ENCODE measurements at regions not wholly inside any gene's neighbourhood (a gene's known extent, or its start where the extent isn't known, plus 50 kb on each side); places are given as distances from the start of the nearest gene placed in this dataset.
"Not testable (repeated sequence)": the region's sequence is repeated elsewhere in the genome, so short reads cannot be mapped to it uniquely, and the experiment has no call there.

GRCh38 chr16:29261427-29262248 is 144.9 kb downstream of the NPIPB11 start:
- peak overlapping the region; percentile 95 for H3K9ac ChIP-seq (ENCODE audit: insufficient read depth, low read depth, low read length)
- peak overlapping the region; percentile 100 for H3K27ac ChIP-seq (ENCODE audit: extremely low read length, insufficient read depth, low read length)
- H3K79me2 ChIP-seq (ENCODE audit: insufficient read depth, low read length); H2AFZ ChIP-seq (ENCODE audit: low read length); H3K27me3 ChIP-seq (ENCODE audit: control insufficient read depth in 1 of 2, insufficient read depth in 2 of 2, low read length in 2 of 2); H3K9me3 ChIP-seq (ENCODE audit: low read length); H3K36me3 ChIP-seq (replicated peaks in 1 of 2; ENCODE audit: control insufficient read depth in 1 of 2, insufficient read depth in 2 of 2, low read length in 2 of 2); in situ Hi-C loops (cut with HindIII; ENCODE audit: extremely low pct_ligation_motif_present, low pct_unique_long_range_greater_than_20kb); CTCF ChIA-PET (ENCODE audit: low intra/inter-chr PET ratio, low total read pairs); H4K20me1 ChIP-seq (ENCODE audit: insufficient read depth, low read length); TF ChIP-seq HNF4G (IDR thresholded peaks at IDR 0.05; ENCODE audit: borderline replicate concordance, low read depth, low read length): not testable (repeated sequence)
- intact Hi-C loops (cut with micrococcal nuclease; ENCODE audit: unreplicated experiment) = loop anchor here (10.0 kb wide), 1 partner anchor 53 kb away; no protein-coding TSS in a partner anchor
- BruUV-seq (replicated peaks) = TSS peak; percentile 81
- ATAC-seq (peak; percentile 84), DNase-seq (ENCODE audit: low spot score) (peak; percentile 60), FAIRE-seq (peak; percentile 94)
- peaks cover 87% of the 10 kb centered on the region for H3K4me1 ChIP-seq (ENCODE audit: insufficient read depth, low read length)
- 5% methylated on average over 31 of the region's 37 CpGs for WGBS (ENCODE audit: low lambda C conversion rate)
- H3K4me2 ChIP-seq (ENCODE audit: low read depth, low read length) = peak overlapping the region; percentile 100
- H3K4me3 ChIP-seq (replicated peaks in 1 of 3; ENCODE audit: insufficient read depth in 1 of 3, low read depth in 2 of 3, low read length in 3 of 3) = peak overlapping the region; percentile 69 to 88 (median 78); a peak in 5 of 6 replicates
- POLR2A ChIA-PET = interaction anchor here (1.0 to 1.5 kb wide), 2 partner anchors 15 to 77 kb away, joined by 3 to 5 read pairs; no protein-coding TSS in a partner anchor
- TF ChIP-seq, protein P1, sequence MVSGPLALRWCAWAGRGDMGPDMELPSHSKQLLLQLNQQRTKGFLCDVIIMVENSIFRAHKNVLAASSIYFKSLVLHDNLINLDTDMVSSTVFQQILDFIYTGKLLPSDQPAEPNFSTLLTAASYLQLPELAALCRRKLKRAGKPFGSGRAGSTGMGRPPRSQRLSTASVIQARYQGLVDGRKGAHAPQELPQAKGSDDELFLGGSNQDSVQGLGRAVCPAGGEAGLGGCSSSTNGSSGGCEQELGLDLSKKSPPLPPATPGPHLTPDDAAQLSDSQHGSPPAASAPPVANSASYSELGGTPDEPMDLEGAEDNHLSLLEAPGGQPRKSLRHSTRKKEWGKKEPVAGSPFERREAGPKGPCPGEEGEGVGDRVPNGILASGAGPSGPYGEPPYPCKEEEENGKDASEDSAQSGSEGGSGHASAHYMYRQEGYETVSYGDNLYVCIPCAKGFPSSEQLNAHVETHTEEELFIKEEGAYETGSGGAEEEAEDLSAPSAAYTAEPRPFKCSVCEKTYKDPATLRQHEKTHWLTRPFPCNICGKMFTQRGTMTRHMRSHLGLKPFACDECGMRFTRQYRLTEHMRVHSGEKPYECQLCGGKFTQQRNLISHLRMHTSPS (CRISPR knock-in tag; IDR thresholded peaks at IDR 0.05; ENCODE audit: low read depth) = peak; percentile 47; the same call in 1 of the 2 replicates
- TF ChIP-seq RXRA (CRISPR knock-in tag; IDR thresholded peaks at IDR 0.05) (peak; percentile 82), ZNF770 (CRISPR knock-in tag; IDR thresholded peaks at IDR 0.05) (peak; percentile 39; the same call in 1 of the 2 replicates), ZNF263 (CRISPR knock-in tag; IDR thresholded peaks at IDR 0.05) (peak; percentile 63), ZNF564 (CRISPR knock-in tag; IDR thresholded peaks at IDR 0.05) (peak; percentile 62; the same call in 1 of the 2 replicates), NFKB2 (CRISPR knock-in tag; IDR thresholded peaks at IDR 0.05; ENCODE audit: borderline replicate concordance) (peak; percentile 68; the same call in 1 of the 2 replicates), ZNF713 (CRISPR knock-in tag; IDR thresholded peaks at IDR 0.05) (0 out of 2 replicates have a peak, but pooled peaks have one; percentile 69), SALL1 (CRISPR knock-in tag; IDR thresholded peaks at IDR 0.05) (peak; percentile 71), HNF4G (CRISPR knock-in tag; IDR thresholded peaks at IDR 0.05; ENCODE audit: borderline replicate concordance, low read depth) (peak; percentile 48; the same call in 1 of the 2 replicates)
- TF ChIP-seq, protein P2, sequence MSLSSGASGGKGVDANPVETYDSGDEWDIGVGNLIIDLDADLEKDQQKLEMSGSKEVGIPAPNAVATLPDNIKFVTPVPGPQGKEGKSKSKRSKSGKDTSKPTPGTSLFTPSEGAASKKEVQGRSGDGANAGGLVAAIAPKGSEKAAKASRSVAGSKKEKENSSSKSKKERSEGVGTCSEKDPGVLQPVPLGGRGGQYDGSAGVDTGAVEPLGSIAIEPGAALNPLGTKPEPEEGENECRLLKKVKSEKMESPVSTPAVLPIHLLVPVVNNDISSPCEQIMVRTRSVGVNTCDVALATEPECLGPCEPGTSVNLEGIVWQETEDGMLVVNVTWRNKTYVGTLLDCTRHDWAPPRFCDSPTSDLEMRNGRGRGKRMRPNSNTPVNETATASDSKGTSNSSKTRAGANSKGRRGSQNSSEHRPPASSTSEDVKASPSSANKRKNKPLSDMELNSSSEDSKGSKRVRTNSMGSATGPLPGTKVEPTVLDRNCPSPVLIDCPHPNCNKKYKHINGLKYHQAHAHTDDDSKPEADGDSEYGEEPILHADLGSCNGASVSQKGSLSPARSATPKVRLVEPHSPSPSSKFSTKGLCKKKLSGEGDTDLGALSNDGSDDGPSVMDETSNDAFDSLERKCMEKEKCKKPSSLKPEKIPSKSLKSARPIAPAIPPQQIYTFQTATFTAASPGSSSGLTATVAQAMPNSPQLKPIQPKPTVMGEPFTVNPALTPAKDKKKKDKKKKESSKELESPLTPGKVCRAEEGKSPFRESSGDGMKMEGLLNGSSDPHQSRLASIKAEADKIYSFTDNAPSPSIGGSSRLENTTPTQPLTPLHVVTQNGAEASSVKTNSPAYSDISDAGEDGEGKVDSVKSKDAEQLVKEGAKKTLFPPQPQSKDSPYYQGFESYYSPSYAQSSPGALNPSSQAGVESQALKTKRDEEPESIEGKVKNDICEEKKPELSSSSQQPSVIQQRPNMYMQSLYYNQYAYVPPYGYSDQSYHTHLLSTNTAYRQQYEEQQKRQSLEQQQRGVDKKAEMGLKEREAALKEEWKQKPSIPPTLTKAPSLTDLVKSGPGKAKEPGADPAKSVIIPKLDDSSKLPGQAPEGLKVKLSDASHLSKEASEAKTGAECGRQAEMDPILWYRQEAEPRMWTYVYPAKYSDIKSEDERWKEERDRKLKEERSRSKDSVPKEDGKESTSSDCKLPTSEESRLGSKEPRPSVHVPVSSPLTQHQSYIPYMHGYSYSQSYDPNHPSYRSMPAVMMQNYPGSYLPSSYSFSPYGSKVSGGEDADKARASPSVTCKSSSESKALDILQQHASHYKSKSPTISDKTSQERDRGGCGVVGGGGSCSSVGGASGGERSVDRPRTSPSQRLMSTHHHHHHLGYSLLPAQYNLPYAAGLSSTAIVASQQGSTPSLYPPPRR (CRISPR knock-in tag; IDR thresholded peaks at IDR 0.05; ENCODE audit: borderline replicate concordance) = peak; percentile 62
- TF ChIP-seq, protein P3, sequence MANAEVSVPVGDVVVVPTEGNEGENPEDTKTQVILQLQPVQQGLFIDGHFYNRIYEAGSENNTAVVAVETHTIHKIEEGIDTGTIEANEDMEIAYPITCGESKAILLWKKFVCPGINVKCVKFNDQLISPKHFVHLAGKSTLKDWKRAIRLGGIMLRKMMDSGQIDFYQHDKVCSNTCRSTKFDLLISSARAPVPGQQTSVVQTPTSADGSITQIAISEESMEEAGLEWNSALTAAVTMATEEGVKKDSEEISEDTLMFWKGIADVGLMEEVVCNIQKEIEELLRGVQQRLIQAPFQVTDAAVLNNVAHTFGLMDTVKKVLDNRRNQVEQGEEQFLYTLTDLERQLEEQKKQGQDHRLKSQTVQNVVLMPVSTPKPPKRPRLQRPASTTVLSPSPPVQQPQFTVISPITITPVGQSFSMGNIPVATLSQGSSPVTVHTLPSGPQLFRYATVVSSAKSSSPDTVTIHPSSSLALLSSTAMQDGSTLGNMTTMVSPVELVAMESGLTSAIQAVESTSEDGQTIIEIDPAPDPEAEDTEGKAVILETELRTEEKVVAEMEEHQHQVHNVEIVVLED (CRISPR knock-in tag; IDR thresholded peaks at IDR 0.05; ENCODE audit: borderline replicate concordance) = peak; percentile 35; the same call in 1 of the 2 replicates

All from HepG2 (cell line).